ENCODE measurements at regions not wholly inside any gene's neighbourhood (a gene's known extent, or its start where the extent isn't known, plus 50 kb on each side); places are given as distances from the start of the nearest gene placed in this dataset.
A peak's percentile ranks its signal among the peaks of the same experiment; 100 is the strongest.

DNA sequence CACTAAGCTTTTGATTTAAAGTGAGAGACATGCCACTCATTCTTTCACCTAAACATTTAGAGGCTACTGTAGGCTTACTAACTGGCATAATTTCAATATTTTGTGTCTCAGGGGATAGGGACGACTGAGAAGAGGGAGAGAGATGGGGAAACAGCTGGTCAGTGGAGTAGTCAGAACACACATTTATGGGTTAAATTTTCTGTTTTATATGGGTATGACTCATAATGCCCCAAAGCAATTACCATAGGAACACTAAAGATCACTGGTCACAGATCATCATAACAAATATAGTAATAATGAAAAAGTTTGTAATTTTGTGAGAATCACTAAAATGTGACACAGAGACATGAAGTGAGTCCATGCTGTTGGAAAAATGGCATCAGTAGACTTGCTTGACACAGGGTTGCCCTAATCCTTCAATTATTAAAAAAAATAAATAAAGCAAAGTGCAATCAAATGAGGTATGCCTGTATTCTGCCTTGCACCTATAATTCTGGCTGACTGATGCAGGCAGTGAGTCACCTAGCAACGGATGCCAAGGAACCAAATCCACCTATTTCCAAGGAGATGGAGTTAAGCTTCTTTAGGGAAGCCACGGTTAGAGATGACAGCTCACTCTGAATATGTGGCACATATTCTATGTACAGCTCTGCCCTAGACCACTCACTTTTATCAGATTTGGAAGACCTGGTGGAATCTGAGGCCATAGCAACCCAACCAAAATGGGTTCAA is 166.1 kb downstream of the MARCHF11 start:
- DNase-seq: no peak

DNA sequence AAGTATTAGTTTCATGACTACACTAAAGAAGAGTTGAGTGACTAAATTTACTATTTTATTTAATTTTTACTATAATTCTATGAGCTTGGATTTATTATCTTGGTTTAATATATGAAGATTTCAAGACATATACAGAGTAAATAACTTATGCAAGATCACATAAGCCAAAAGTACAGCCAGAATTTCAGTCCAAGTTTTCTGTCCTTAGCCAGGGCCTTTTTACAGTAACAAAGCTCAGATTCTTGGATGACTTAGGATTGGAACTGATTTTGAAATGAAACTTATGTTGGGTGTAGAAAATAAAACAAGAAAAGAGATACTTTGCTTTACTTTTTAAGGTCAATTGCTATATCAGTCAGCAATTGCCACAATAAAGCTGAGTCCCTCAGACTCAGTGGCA is 170.3 kb downstream of the MARCHF11 start:
- DNase-seq: no peak

DNA sequence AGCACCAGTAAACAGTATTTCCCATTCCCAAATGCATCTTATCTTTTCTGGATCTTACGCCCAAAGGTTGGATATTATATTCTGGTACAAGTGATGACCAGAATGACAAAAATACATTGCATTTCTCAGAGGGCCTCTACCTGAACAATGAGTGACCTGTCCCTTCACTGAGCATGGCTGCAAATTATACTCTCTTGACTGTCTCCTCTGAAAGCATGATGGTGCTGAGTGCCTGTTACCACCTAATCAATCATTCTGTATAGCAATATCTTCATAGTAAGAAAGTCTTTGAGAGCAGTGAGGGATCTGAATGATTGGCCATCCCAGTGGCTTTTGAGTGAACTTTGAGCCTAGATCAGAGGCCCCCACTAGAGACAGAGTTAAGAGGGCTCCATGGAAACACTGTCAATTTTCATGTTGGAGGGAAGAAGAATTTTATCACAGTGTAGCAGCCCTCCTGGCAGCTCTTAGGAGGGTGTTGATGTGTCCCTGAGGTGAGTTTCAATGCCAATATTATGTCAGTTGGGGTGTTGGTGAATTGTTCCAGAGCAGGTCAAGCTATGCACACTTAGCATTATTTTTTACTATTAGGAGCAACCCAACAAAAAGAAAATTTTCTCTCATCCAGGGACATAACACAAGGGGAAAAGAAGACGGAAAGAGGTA is 171.7 kb downstream of the MARCHF11 start:
- DNase-seq: no peak

DNA sequence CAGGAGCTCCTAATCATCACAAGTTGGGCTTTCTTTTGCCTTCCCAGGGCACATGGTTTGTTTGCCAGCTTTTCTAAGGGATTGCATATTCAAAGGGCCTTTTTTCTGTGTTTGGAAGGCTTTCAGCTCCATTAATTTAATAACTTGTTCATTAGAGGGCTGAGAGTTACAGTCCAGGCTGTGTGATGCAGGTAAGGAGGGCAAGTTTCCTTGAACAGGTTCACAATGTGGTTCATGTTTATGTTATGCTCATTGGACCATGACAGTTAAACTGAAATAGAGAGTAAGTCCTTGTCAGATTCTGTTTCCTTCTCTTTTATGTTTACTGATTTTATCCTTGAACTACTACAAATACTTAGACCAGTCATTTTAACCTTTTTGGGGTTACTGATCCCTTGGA is 174.4 kb downstream of the MARCHF11 start:
- no peak for DNase-seq

DNA sequence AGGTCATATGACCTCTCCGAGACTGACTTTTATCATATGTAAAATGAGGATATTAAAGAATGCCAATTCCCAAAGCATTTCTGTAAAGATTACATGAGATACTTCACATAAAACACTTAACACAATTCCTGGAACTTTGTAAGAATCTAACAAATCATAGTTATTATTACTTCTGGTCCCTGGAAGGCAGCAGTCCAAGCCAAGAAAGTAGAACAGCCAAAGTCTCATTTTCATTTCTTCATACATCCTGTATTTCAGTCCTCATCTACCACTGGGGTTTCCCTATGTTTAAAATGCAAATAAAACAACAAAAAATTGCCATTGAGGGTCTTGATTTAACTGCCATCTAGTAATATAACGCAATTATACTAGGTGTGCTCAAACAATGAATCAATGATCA is 179.5 kb downstream of the MARCHF11 start:
- DNase-seq: no peak

DNA sequence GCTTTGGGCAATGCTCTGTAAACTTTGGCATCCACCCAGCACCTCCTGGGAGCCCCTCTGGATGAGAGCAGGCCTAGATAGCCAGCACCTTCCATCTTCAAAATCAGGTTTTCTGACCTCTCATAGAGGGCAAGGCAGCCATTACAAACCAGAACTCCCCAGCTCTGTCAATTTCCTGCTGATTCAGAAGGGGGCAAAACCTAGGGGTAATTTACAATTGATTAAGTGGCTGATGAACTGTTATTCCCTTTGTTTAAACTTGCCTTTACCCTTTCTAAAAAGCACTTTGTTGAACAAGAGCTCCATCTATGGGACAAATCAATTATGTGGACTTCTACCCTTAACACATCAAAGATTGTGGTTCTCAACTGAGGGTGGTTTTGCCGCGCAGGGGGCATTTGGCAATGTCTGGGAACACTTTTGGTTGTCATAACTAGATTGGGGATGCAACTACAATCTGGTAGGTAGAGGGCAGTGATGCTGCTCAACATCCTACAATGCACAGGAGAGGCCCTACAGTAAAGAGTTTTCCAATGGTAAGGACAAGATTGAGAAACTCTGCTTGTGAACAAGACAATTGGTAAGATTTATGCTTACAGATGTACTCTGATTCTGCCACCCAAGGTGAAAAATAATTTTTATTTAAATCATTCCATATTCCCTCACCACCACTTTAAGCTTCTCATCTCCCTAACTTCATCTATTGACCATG is 184.1 kb downstream of the MARCHF11 start:
- DNase-seq: peak; percentile 75

DNA sequence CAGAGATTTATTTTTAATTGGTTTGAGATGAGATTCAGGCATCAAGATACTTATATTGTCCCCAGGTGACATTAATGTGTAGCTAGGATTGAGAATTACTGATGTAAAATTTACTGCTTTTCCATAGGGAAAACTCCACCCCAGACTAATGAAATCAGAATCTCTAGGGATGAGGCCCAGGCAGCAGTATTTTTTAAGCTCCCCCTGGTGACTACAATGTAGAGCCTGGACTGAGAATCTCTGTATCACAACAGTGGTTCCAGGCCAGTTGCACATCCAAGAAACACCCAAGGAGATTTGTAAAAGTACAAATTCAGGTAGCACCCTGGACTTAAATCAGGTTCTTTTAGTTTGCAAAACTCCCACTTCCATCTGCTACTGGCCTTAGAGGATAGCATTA is 185.7 kb downstream of the MARCHF11 start:
- DNase-seq: no peak

DNA sequence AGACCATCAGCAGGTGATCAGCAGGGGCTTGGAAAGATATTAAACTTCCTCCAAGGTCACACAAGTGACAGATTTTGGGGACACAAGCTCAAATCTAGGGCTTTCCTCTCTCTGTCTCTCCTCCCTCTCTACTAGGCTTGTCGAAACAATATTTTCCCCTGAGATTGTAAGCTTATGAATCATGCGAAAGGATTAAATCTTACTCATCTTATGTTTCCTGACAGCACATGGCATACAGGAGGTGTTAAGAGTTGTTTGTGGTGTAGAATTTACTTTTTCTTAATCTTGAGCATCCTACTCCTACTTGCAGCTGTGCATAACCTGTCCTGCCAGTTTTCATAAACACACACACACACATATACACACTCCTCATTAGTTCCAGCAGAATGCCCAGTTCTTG is 186.3 kb downstream of the MARCHF11 start:
- peak; percentile 77 for DNase-seq

DNA sequence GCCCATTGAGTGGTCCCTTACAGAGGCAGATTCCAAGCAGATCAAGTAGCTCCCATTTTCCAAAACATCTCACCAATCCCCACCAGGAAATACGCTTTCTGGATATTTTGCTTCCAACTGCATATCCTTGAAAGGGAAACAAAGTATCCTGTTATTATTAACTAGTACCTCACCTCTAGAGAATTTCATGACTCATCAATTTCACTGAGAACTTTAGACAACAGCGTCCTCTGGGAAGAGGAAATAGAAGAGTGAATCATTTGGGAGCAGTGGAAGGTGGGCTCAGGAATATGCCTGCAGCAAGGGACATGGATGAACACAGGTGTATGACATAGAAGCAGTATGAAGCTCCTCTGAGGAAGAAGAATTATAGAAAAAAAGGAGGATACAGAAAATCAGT is 186.7 kb downstream of the MARCHF11 start:
- no peak for DNase-seq

DNA sequence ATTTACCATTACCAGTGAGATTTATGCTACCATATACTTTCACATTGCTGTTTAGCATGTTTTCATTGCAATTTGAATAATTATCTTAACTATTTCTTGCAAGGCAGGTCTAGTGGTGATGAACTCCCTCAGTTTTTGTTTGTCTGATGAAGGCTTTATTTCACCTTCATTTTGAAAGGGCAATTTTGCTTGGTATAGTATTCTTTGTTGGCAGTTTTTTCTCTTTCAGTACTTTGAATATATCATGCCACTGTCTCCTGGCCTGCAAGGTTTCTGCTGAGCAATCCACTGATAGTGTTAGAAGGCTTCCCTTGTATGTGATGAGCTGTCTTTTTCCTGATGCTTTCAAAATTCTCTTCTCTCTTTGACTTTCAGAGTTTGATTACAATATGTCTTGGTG is 188.0 kb downstream of the MARCHF11 start:
- no peak for DNase-seq

Measured in NCI-H524 treated with DMSO at 0.1 percent for 48 hours (cell line).